ENCODE measurements at regions not wholly inside any gene's neighbourhood (a gene's known extent, or its start where the extent isn't known, plus 50 kb on each side); places are given as distances from the start of the nearest gene placed in this dataset.

DNA sequence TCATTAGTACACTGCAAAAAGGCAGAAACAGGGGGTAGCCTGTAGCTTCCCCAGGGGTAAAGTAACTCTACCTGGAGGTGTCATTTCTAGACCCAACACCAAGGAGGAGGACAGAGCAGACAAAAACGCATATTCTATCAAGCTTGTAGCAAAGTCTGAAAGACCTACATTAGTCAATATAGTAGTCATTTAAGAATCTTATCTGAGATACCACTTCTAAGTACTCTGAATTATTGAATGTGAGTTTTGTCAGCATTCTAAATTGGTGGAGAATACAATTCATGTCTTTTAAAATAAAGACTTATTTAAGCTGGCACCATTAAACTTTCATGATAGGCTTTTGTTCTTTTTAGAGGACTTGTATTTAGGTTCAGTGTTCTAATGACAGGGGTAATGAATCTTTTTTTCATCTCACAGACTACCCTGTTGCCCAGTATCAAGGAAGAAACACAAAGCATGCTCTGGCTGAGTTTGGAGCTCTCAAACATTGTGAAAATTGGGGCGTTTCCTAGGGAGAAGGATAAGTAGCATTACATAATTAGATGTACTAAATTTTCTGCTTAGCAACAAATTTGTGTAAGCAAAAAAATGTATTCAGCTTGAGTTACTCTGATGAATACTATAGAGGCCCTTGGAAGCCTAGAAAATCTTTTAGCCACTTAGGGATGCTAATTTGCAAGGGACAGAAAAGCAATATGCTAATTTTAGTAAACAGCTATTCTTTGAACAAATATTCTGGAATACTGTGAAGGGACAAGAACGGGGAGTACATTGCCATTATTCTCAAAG lies 255.4 kb upstream of the HSF2 start:
- no peak overlapping the region for H3K27ac ChIP-seq
- TF ChIP-seq, protein P1, sequence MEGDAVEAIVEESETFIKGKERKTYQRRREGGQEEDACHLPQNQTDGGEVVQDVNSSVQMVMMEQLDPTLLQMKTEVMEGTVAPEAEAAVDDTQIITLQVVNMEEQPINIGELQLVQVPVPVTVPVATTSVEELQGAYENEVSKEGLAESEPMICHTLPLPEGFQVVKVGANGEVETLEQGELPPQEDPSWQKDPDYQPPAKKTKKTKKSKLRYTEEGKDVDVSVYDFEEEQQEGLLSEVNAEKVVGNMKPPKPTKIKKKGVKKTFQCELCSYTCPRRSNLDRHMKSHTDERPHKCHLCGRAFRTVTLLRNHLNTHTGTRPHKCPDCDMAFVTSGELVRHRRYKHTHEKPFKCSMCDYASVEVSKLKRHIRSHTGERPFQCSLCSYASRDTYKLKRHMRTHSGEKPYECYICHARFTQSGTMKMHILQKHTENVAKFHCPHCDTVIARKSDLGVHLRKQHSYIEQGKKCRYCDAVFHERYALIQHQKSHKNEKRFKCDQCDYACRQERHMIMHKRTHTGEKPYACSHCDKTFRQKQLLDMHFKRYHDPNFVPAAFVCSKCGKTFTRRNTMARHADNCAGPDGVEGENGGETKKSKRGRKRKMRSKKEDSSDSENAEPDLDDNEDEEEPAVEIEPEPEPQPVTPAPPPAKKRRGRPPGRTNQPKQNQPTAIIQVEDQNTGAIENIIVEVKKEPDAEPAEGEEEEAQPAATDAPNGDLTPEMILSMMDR (IDR thresholded peaks at IDR 0.05), result no peak
- no peak for TF ChIP-seq ZFX (IDR thresholded peaks at IDR 0.05; ENCODE audit: borderline replicate concordance)

DNA sequence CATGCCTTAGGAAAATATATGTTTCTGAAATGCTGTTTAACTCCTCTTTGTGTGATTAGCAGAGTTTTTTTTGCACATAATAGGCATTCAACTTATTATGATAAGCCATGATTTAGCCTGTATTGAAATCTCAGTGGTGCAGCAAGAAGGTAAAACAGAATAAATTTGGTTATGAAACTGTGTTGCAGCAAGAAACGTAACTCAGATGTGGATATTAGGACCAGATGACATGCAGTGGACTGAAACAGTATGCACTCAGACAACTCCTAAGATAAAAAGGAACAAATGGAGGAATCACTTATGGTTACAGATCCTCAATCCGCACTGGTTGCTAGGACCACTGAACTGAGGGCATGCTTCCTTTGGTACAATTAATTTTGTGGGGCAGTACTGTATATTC lies 254.2 kb upstream of the HSF2 start:
- no peak overlapping the region for H3K27ac ChIP-seq
- no peak for TF ChIP-seq ZFX (IDR thresholded peaks at IDR 0.05; ENCODE audit: borderline replicate concordance)
- TF ChIP-seq, protein P1 (IDR thresholded peaks at IDR 0.05), result no peak

DNA sequence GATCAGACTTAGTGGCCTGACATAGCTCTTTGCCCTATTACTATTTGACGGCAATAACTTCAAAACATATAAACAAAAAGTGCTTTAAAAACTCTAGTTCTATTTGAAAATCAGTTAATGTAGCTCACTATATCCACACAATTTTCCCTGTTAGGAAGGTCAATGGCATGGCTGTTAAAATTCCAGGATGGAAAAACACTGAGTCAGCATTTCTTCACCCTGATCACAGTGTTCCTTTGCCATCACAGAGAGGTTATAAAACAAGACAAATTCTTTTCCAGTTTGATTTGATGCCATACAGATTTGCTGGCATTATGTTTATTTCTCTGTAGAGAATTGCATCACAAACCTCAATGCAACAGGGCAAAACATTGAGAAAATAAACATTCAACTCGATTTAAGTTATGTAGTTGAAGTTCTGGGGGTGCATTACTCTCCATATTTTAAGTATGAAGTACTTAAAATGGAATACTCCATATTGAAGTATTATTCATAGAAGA lies 253.7 kb upstream of the HSF2 start:
- TF ChIP-seq, protein P1 (IDR thresholded peaks at IDR 0.05), result no peak
- no peak for TF ChIP-seq ZFX (IDR thresholded peaks at IDR 0.05; ENCODE audit: borderline replicate concordance)
- no peak overlapping the region for H3K27ac ChIP-seq

DNA sequence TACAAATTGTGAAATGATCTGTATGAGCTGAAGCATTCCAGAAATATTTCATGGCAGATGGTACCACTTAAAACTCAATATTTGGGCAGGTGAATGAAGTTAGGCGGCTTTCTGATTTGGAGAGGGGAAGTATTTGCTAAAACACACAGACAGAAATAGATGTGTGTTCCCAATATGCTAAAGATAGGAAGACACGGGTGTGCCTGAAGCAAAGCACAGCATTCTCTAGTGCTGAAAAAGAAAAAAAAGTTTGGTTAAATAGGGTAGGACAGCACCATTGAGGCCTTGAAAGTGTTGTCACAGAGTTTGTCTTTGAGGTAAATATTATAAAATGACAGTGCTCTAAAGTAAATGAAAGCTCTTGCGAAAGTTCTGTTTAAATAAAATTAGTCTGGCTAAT lies 252.2 kb upstream of the HSF2 start:
- no peak overlapping the region for H3K27ac ChIP-seq
- TF ChIP-seq, protein P1 (IDR thresholded peaks at IDR 0.05), result no peak
- no peak for TF ChIP-seq ZFX (IDR thresholded peaks at IDR 0.05; ENCODE audit: borderline replicate concordance)

DNA sequence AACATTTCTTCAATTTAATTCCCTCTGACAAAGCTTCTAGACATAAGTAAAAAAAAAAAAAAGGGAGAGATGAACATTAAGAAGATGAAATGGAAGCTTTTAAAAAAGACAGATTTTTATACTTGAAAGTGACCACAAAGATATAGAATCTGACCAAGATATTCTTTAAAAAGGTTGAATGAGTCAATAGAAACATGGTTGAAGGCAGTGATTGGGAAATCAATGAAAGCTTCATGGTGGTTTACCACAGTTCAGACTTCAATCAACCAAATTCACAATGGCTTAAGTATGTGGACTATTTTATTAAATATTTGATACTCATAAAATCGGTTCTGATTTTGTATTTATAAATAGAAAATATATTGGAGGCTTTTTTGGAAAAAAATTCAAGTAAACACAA lies 248.4 kb upstream of the HSF2 start:
- no peak overlapping the region for H3K27ac ChIP-seq
- TF ChIP-seq ZFX (IDR thresholded peaks at IDR 0.05; ENCODE audit: borderline replicate concordance), result no peak
- TF ChIP-seq, protein P1 (IDR thresholded peaks at IDR 0.05), result no peak

DNA sequence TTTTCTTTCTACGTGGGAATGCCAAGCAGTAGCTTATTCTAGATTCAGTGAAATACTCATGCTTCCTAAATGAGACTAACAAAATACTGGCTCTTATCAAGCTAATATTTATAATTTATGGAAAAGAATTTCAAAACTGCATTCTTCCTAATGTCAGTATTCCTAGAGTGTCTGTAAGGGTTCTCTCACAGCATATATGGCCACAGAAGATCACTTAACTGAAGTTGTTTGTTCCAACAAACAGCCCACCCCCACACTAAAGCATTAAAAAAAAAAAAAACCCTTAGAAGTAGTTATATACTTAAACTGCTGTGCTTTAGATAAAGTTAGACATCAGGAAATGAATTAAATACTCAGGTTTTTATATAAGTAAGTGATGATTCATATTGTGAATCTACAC lies 247.7 kb upstream of the HSF2 start:
- TF ChIP-seq, protein P1 (IDR thresholded peaks at IDR 0.05), result no peak
- TF ChIP-seq ZFX (IDR thresholded peaks at IDR 0.05; ENCODE audit: borderline replicate concordance), result no peak
- no peak overlapping the region for H3K27ac ChIP-seq

DNA sequence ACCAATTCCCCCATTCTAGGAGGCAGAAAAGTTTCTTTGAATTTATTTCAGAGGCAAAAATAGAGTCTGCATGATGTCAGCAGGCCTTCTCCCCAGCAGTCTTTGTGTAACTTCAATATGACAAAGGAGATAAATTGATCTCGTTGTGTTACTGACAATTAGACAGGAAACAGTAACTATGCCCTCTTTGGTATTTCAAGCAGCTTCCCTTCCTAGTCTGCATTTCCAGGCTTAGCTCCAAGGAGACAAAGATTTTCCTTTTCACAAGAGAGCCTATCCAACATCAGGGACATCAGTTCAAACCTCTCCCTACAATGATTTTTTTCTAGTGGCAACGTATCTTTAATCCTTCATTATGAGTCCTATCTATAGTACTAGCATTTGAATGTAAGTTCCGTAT lies 245.9 kb upstream of the HSF2 start:
- TF ChIP-seq, protein P1 (IDR thresholded peaks at IDR 0.05), result no peak
- TF ChIP-seq ZFX (IDR thresholded peaks at IDR 0.05; ENCODE audit: borderline replicate concordance), result no peak
- H3K27ac ChIP-seq, result no peak overlapping the region
